ENCODE measurements at regions not wholly inside any gene's neighbourhood (a gene's known extent, or its start where the extent isn't known, plus 50 kb on each side); places are given as distances from the start of the nearest gene placed in this dataset.
A peak's percentile ranks its signal among the peaks of the same experiment; 100 is the strongest.

GRCh38 chr12:29054858-29055663, 94.0 kb upstream of the FAR2 start:
- DNase-seq: no peak

GRCh38 chr12:29066011-29066588, 83.0 kb upstream of the FAR2 start:
- DNase-seq: peak; percentile 79

GRCh38 chr12:29067430-29067829, 81.6 kb upstream of the FAR2 start:
- DNase-seq: peak; percentile 46

- DNase-seq: no peak
These were observed 78.8 kb upstream of the FAR2 start for GRCh38 chr12:29070309-29070708.

GRCh38 chr12:29071099-29071498, 78.0 kb upstream of the FAR2 start:
- DNase-seq: no peak

GRCh38 chr12:29072631-29073030, 76.4 kb upstream of the FAR2 start:
- no peak for DNase-seq

GRCh38 chr12:29073631-29074239, 75.3 kb upstream of the FAR2 start:
- peak; percentile 56 for DNase-seq

- DNase-seq: no peak
These were observed 68.0 kb upstream of the FAR2 start for GRCh38 chr12:29081101-29081500.

- DNase-seq: no peak
These were observed 66.6 kb upstream of the FAR2 start for GRCh38 chr12:29082522-29082921.

GRCh38 chr12:29086325-29087271, 62.5 kb upstream of the FAR2 start:
- DNase-seq: no peak

GRCh38 chr12:29088611-29089219, 60.4 kb upstream of the FAR2 start:
- DNase-seq: peak; percentile 37

Measured in suppressor macrophage treated with lipopolysaccharide for 4 hours (primary cell).